ENCODE measurements at regions not wholly inside any gene's neighbourhood (a gene's known extent, or its start where the extent isn't known, plus 50 kb on each side); places are given as distances from the start of the nearest gene placed in this dataset.

- DNase-seq (ENCODE audit: low read depth): no peak
- no peak overlapping the region for H3K4me3 ChIP-seq (replicated peaks; ENCODE audit: low read depth, low read length)
- TF ChIP-seq, protein P1, sequence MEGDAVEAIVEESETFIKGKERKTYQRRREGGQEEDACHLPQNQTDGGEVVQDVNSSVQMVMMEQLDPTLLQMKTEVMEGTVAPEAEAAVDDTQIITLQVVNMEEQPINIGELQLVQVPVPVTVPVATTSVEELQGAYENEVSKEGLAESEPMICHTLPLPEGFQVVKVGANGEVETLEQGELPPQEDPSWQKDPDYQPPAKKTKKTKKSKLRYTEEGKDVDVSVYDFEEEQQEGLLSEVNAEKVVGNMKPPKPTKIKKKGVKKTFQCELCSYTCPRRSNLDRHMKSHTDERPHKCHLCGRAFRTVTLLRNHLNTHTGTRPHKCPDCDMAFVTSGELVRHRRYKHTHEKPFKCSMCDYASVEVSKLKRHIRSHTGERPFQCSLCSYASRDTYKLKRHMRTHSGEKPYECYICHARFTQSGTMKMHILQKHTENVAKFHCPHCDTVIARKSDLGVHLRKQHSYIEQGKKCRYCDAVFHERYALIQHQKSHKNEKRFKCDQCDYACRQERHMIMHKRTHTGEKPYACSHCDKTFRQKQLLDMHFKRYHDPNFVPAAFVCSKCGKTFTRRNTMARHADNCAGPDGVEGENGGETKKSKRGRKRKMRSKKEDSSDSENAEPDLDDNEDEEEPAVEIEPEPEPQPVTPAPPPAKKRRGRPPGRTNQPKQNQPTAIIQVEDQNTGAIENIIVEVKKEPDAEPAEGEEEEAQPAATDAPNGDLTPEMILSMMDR (IDR thresholded peaks at IDR 0.05; ENCODE audit: low read length, missing control alignments): no peak
These were observed 110.0 kb downstream of the TRIB2 start for GRCh38 chr2:12826781-12827180.

DNA sequence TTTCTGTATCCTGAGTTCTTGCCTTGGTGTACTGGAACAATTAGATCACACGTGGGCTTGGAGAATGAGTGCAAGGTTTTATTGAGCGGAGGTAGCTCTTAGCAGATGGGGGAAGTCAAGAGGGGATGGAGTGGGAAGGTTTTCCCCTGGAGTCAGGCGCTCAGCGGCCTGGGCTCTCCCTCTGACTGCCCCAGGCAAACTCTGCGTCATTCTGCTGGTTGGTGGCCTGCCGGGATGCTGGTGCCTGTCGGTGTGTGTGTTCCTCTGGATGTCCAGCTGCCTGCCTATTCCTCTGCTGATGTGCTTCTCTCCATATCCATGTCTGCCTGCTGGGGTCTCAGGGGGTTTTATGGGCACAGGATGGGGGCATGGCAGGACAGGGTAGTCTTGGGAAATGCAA lies 111.0 kb downstream of the TRIB2 start:
- no peak for DNase-seq (ENCODE audit: low read depth)
- TF ChIP-seq, protein P1 (IDR thresholded peaks at IDR 0.05; ENCODE audit: low read length, missing control alignments): no peak
- no peak overlapping the region for H3K4me3 ChIP-seq (replicated peaks; ENCODE audit: low read depth, low read length)

DNA sequence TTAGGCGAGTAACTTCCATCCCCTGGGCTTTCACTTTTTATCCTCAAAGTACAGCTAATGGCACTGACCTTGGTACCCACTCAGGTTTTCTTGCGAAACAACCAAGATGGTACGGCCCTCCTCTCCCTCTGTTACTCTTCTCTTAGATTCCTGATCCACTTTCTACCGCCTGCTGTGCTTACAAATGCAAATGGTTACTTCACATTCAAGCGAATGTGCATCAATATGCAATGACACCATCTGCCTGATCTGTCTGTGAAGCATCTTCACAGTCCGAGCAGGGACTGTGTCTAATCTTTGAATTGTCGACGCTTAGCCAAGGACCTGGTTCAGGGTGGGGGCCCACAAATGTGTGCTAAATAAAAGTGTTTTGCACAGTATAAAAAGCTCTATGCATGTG lies 112.2 kb downstream of the TRIB2 start:
- no peak overlapping the region for H3K4me3 ChIP-seq (replicated peaks; ENCODE audit: low read depth, low read length)
- TF ChIP-seq, protein P1 (IDR thresholded peaks at IDR 0.05; ENCODE audit: low read length, missing control alignments): no peak
- DNase-seq (ENCODE audit: low read depth): no peak

DNA sequence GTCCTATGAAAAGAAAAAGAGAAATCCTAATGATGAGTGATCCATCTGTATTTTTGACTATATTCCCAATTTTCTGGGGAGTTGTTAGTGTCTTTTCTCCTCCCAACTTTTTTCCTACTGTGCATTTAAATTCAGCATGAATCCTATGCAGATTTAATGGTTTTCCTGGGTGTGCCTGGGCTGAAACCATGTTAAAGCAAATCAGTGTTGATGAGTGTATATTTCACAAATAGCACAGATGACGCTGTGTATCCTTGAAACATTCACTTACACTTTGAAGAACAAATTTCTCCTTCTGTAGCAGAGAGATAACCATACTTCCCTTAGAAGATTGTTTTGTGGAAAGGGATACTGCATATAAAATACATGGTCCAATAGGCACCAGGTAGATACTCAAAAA lies 114.3 kb downstream of the TRIB2 start:
- TF ChIP-seq, protein P1 (IDR thresholded peaks at IDR 0.05; ENCODE audit: low read length, missing control alignments): no peak
- no peak for DNase-seq (ENCODE audit: low read depth)

DNA sequence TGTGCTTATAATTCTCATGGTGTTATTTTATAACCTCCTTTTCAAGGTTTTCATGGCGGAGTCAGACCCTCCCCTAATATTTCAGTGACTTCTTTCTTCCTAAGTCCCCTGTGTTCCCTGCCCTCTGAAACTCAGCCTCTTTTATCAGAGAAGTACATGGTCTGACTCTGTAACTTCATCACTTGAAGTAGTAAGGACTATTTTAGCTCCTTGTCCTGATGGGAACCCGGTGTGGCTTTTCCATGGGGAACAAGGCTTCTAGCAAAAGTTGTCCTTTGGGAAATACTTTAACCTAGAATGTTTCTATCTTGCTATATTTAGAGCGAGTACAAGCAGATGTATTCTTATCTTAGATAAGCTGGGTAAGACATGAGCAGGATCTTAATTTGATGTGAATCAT lies 117.5 kb downstream of the TRIB2 start:
- no peak overlapping the region for H3K4me3 ChIP-seq (replicated peaks; ENCODE audit: low read depth, low read length)
- TF ChIP-seq, protein P1 (IDR thresholded peaks at IDR 0.05; ENCODE audit: low read length, missing control alignments): no peak
- no peak for DNase-seq (ENCODE audit: low read depth)

More for the DNA sequence above, 114.3 kb downstream of the TRIB2 start:
- H3K4me3 ChIP-seq (replicated peaks; ENCODE audit: low read depth, low read length): no peak overlapping the region

GRCh38 chr2:12835733-12836132 lies 119.0 kb downstream of the TRIB2 start:
- TF ChIP-seq, protein P1 (IDR thresholded peaks at IDR 0.05; ENCODE audit: low read length, missing control alignments): no peak
- DNase-seq (ENCODE audit: low read depth): no peak
- H3K4me3 ChIP-seq (replicated peaks; ENCODE audit: low read depth, low read length): no peak overlapping the region

- TF ChIP-seq, protein P1 (IDR thresholded peaks at IDR 0.05; ENCODE audit: low read length, missing control alignments): no peak
- no peak overlapping the region for H3K4me3 ChIP-seq (replicated peaks; ENCODE audit: low read depth, low read length)
These were observed 122.6 kb downstream of the TRIB2 start for GRCh38 chr2:12839339-12839738.

More at GRCh38 chr2:12839339-12839738, 122.6 kb downstream of the TRIB2 start:
- DNase-seq (ENCODE audit: low read depth): no peak
